ENCODE measurements at regions not wholly inside any gene's neighbourhood (a gene's known extent, or its start where the extent isn't known, plus 50 kb on each side); places are given as distances from the start of the nearest gene placed in this dataset.

DNA sequence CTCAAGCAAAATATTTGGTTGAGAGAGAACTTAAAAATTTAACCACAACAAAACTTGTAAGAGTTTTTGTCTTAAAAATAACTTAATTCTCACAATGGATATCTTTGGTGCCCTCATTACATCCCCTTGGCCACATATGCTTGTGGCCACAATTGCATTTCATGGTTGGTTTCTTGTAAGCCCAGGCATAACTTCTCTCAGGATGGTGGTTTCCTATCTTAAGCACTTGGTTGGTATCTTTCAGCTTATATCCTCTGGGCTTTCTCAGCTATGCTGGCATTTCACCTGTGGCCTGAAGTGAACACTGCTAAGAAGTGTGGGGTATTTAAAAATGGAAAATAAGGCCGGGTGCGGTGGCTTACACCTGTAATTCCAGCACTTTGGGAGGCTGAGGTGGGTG is 212.4 kb upstream of the MEF2C start:
- ATAC-seq, result no peak
- TF ChIP-seq OSR1 (CRISPR knock-in tag; IDR thresholded peaks at IDR 0.05), result no peak

GRCh38 chr5:89090037-89090436 is 207.1 kb upstream of the MEF2C start:
- no peak for ATAC-seq
- TF ChIP-seq PATZ1 (CRISPR knock-in tag; IDR thresholded peaks at IDR 0.05; ENCODE audit: borderline replicate concordance) (no peak), BACH2 (CRISPR knock-in tag; IDR thresholded peaks at IDR 0.05; ENCODE audit: borderline replicate concordance) (no peak), CSDC2 (CRISPR knock-in tag; IDR thresholded peaks at IDR 0.05) (no peak), ISL1 (CRISPR knock-in tag; IDR thresholded peaks at IDR 0.05) (no peak), SNAI2 (CRISPR knock-in tag; IDR thresholded peaks at IDR 0.05) (no peak), ZFP30 (CRISPR knock-in tag; IDR thresholded peaks at IDR 0.05) (no peak), CREB5 (CRISPR knock-in tag; IDR thresholded peaks at IDR 0.05; ENCODE audit: low read depth) (no peak), GLIS3 (CRISPR knock-in tag; IDR thresholded peaks at IDR 0.05) (no peak), ZC3H10 (CRISPR knock-in tag; IDR thresholded peaks at IDR 0.05) (no peak), ARNTL (CRISPR knock-in tag; IDR thresholded peaks at IDR 0.05; ENCODE audit: borderline replicate concordance, low read depth) (no peak), OSR1 (CRISPR knock-in tag; IDR thresholded peaks at IDR 0.05) (no peak), TSHZ2 (CRISPR knock-in tag; IDR thresholded peaks at IDR 0.05) (no peak), RARB (CRISPR knock-in tag; IDR thresholded peaks at IDR 0.05) (no peak), ZNF70 (CRISPR knock-in tag; IDR thresholded peaks at IDR 0.05) (no peak), ZFP3 (CRISPR knock-in tag; IDR thresholded peaks at IDR 0.05) (no peak)

- TF ChIP-seq ZC3H10 (CRISPR knock-in tag; IDR thresholded peaks at IDR 0.05), result no peak
- TF ChIP-seq CREB5 (CRISPR knock-in tag; IDR thresholded peaks at IDR 0.05; ENCODE audit: low read depth), result no peak
- TF ChIP-seq PATZ1 (CRISPR knock-in tag; IDR thresholded peaks at IDR 0.05; ENCODE audit: borderline replicate concordance), result no peak
- no peak for TF ChIP-seq RARB (CRISPR knock-in tag; IDR thresholded peaks at IDR 0.05)
- no peak for TF ChIP-seq ZFP3 (CRISPR knock-in tag; IDR thresholded peaks at IDR 0.05)
- no peak for TF ChIP-seq TSHZ2 (CRISPR knock-in tag; IDR thresholded peaks at IDR 0.05)
- no peak for ATAC-seq
Observed at GRCh38 chr5:89087551-89088318, 204.8 kb upstream of the MEF2C start.
